ENCODE measurements at regions not wholly inside any gene's neighbourhood (a gene's known extent, or its start where the extent isn't known, plus 50 kb on each side); places are given as distances from the start of the nearest gene placed in this dataset.
"Not testable (repeated sequence)": the region's sequence is repeated elsewhere in the genome, so short reads cannot be mapped to it uniquely, and the experiment has no call there.

DNA sequence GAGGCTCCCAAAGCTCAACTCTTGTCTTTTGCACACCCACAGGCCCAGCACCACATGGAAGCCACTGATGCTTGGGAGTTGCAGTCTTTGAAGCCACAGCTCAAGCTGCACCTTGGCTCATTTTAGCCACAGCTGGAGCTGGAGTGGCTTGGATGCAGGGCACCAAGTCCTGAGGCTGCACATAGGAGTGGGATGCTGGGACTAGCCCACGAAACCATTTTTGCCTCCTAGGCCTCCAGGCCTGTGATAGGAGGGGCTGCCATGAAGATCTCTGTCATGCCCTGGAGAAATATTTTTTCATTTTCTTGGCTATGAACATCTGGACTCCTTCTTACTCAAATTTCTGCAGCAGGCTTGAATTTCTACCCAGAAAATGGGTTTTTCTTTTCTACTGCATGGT is 438.5 kb upstream of the TNC start:
- Histone ChIP-seq H3K36me3 (ENCODE audit: control insufficient read depth, insufficient read depth, low read length) (no peaks in the 10 kb centered on the region), H3K4me3 (replicated peaks; ENCODE audit: low read depth, low read length) (no peak overlapping the region), H3K27me3 (replicated peaks; ENCODE audit: control insufficient read depth, insufficient read depth, low read length) (no peaks in the 10 kb centered on the region)
- no peak for TF ChIP-seq CTCF (IDR thresholded peaks at IDR 0.05; ENCODE audit: insufficient read depth, low read length, poor library complexity, severe bottlenecking)
- DNase-seq (ENCODE audit: extremely low read depth, insufficient read length) = no peak

DNA sequence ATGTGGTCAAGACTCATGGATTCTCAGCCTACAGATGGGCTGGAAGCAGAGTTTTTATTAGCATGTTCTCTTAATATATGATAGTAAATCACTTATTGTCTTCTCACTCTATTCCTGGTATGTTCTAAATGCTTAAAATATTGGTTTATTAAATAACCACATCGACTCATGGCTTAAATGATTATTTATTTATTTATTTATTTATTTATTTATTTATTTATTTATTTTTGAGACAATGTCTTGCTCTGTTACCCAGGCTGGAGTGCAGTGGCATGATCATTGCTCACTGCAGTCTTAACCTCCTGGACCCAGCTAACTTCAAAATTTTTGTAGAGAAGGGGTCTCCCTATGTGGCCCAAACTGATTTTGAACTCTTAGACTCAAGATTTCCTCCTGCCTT is 457.2 kb upstream of the TNC start:
- no peak overlapping the region for H3K4me3 ChIP-seq (replicated peaks; ENCODE audit: low read depth, low read length)
- H3K36me3 ChIP-seq (ENCODE audit: control insufficient read depth, insufficient read depth, low read length) = no peaks in the 10 kb centered on the region
- no peak for DNase-seq (ENCODE audit: extremely low read depth, insufficient read length)
- no peak for TF ChIP-seq CTCF (IDR thresholded peaks at IDR 0.05; ENCODE audit: insufficient read depth, low read length, poor library complexity, severe bottlenecking)
- no peaks in the 10 kb centered on the region for H3K27me3 ChIP-seq (replicated peaks; ENCODE audit: control insufficient read depth, insufficient read depth, low read length)

GRCh38 chr9:115585458-115585857 is 467.5 kb upstream of the TNC start:
- H3K36me3 ChIP-seq (ENCODE audit: control insufficient read depth, insufficient read depth, low read length); H3K4me3 ChIP-seq (replicated peaks; ENCODE audit: low read depth, low read length); DNase-seq (ENCODE audit: extremely low read depth, insufficient read length); H3K27me3 ChIP-seq (replicated peaks; ENCODE audit: control insufficient read depth, insufficient read depth, low read length): not testable (repeated sequence)

DNA sequence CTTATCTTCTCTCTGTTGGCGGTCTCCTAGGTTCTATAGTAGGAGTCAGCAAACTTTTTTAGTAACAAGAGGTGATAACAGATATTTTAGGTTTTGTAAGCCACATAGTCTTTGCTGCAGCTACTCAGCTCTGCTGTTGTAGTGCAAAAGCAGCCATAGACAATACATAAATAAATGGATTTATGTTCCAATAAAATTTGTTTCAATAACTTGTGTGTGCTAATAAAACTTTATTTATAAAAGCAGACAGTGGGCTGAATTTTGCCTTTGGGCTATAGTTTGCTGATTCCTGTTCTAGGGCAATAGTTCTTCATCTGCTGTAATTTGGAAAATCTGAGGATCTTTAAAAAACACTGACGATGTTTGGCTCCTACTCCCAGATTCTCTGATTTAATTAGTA is 469.4 kb upstream of the TNC start:
- Histone ChIP-seq H3K36me3 (ENCODE audit: control insufficient read depth, insufficient read depth, low read length) (no peaks in the 10 kb centered on the region), H3K27me3 (replicated peaks; ENCODE audit: control insufficient read depth, insufficient read depth, low read length) (no peaks in the 10 kb centered on the region), H3K4me3 (replicated peaks; ENCODE audit: low read depth, low read length) (no peak overlapping the region)
- no peak for DNase-seq (ENCODE audit: extremely low read depth, insufficient read length)
- no peak for TF ChIP-seq CTCF (IDR thresholded peaks at IDR 0.05; ENCODE audit: insufficient read depth, low read length, poor library complexity, severe bottlenecking)

DNA sequence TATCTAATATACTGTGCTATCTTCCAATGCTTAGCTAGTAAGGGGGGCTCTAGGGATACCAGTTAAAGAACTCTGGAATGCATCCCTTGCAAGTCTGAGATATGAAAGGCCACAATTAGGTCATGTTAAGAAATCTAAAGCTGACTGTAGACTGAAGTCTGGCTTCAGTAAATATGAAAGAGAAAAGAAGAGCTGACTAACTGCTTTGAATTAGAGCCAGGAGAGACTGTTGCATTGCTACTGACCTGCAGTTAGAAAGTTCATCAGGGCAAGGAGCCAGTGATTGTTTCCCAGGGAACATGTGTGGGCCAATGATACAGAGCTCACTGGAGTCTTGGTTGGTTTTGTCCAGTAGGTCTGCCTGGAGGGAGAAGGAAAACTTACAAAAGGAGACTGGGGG is 472.1 kb upstream of the TNC start:
- H3K36me3 ChIP-seq (ENCODE audit: control insufficient read depth, insufficient read depth, low read length) = no peaks in the 10 kb centered on the region
- no peaks in the 10 kb centered on the region for H3K27me3 ChIP-seq (replicated peaks; ENCODE audit: control insufficient read depth, insufficient read depth, low read length)
- H3K4me3 ChIP-seq (replicated peaks; ENCODE audit: low read depth, low read length) = no peak overlapping the region
- DNase-seq (ENCODE audit: extremely low read depth, insufficient read length) = no peak
- TF ChIP-seq CTCF (IDR thresholded peaks at IDR 0.05; ENCODE audit: insufficient read depth, low read length, poor library complexity, severe bottlenecking) = no peak

- Histone ChIP-seq H3K36me3 (ENCODE audit: control insufficient read depth, insufficient read depth, low read length) (no peaks in the 10 kb centered on the region), H3K4me3 (replicated peaks; ENCODE audit: low read depth, low read length) (no peak overlapping the region)
- peak; percentile 72 for TF ChIP-seq CTCF (IDR thresholded peaks at IDR 0.05; ENCODE audit: insufficient read depth, low read length, poor library complexity, severe bottlenecking)
Measured at GRCh38 chr9:115591584-115591984, 473.6 kb upstream of the TNC start.

More at GRCh38 chr9:115591584-115591984, 473.6 kb upstream of the TNC start:
- peak; percentile 7 for DNase-seq (ENCODE audit: extremely low read depth, insufficient read length)
- no peaks in the 10 kb centered on the region for H3K27me3 ChIP-seq (replicated peaks; ENCODE audit: control insufficient read depth, insufficient read depth, low read length)

Data from GM06990 (cell line).